ENCODE measurements at regions not wholly inside any gene's neighbourhood (a gene's known extent, or its start where the extent isn't known, plus 50 kb on each side); places are given as distances from the start of the nearest gene placed in this dataset.

DNA sequence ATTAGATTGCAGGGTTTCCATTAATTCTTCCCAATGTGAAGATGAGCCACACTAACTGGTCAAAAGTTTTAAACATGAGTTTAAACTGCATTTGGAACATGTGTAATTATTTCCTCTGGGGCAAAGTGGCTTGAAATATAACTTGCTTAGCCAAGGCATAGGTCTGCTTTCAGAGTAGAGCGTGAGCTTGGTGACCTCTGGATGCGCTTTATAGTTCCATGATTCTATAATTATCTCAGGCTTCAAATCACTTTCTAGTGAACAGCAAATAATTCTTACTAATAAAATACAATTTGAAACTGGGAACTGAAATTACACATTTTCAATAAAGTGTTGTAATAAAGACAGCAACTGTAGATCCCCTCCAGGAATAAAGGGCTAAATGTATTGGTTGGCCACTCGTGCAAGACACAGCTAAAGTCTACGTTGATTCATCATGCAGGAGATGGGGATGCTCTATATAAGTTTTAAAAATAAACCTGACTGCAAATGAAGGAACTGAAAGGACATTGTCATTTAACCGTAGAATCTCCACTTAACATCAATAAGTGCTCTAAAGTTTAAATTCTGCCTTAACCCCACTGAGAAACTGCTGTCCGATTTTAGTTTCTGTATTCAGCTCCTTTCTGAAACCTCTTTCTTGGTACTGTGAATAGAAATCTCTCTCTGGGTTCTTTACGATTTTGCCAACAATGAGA is 460.0 kb downstream of the PSAT1 start:
- FAIRE-seq: peak; percentile 6

DNA sequence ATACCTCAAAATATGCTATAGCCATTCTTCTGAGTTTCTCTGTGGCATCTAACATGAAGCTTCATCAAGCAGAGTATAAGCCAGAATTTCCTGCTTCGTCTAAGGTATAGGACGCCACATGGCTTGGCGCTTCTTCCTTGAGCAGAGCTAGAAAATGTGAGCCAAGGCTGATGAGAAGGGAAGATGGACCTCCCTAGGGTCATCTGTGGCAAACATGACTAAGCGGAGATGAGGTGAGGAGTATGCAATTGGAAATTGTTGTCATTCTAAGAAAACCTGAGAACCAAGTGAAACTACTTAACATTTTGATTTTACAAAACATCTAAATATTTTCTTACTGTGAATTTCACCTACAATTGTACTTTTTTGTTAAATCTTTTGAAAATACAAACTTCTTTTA is 466.5 kb downstream of the PSAT1 start:
- FAIRE-seq: no peak

DNA sequence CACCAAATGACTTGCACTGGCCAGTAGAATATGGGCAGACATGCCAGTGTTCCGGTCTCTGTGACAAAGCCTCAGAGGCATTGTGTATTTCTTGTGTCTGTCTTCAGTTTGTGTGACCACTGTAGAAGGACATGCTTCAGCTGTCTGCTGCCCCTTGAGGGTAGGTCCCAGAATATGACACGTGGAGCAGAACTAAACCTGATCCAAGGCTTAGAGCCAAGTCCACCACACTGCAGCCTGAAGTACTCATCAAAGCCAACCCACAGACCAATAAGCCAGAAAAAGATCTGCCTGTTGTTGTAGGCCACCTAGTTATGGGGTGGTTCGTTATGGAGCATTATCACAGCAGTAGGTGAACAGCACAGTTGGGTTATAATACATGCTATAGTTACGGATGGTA is 468.9 kb downstream of the PSAT1 start:
- no peak for FAIRE-seq

DNA sequence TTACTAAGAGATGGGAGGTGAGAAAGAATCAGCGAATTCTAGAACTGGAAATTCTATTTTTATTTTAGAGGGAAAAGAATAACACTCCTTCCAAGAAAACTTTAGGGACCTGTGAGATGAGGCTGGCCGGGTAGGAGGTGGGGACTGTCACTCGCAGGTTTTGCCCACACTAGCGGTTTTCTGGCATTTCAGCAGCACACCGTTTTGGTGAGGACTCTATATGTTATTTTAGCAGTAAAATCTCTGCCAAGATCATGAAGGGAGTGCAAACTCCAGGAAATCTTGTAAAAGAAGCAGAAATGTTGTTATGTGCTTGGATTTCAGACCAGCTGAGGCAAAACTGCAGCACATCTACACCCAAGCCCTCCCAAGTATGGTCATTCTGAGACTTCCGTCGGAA is 470.6 kb downstream of the PSAT1 start:
- FAIRE-seq: no peak

DNA sequence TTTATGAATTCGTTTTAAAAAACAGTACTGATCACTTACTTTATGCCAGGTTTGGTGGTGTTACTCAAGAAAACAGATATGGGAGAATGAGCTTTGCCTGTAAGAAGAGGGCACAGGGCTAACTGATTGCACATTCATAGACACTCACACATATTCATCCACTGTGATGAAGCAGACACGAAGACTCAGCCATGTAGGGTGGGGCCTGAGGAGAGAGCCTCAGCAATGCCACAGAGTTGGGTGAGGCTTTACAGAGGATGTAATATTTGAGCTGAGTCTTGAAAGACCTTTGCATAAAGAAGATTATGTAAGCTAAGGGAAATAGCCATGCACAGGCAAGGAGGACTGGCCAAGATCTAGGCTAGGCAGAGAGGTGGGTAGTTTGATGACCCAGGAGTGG is 472.8 kb downstream of the PSAT1 start:
- FAIRE-seq: no peak

DNA sequence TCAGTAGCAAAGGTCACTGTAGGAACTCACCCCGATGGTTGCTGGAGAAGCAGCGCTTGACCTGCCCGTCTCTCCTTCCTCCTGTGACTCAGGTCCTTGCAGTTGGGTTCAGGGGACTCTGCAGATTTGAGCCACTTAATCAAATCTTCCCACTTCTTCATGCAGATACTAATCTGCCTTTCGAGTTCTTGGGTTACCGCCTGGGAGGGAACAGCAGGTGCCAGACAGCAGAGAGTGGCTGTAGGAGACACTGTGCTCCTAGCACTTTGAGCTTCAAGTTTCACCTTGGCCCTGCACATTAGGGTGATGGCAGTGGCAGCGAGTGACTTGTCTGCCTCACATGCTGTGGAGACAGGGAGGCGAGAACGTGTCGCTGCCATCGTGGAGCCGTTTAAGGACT is 478.3 kb downstream of the PSAT1 start:
- FAIRE-seq: no peak

DNA sequence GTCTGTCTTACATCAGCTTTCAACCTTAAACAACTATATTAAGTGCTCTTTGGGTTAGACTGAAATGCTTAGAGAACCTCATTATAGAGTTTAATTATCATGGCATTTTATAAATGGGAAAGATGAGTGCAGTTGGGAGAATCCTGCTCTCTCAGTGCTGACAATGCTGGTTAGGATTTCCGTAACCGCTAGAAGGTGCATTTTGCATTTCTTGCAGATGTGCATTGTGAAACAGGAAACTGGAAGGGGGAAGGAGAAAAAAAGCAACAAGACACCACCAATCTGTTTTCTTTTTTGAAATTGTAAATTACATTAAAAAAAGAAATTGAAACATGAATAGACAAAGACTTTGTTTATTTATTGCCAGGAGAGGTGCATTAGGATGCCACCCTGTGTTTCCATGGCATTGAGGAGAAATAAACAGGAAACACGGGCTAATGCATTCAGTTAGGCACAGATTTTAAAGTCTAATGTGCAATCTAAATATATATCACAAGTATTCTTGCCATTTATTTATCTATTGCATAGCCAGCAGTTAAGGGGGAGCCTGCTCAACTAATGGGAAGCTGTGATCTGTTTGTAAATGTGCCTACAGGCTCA is 478.9 kb downstream of the PSAT1 start:
- no peak for FAIRE-seq

DNA sequence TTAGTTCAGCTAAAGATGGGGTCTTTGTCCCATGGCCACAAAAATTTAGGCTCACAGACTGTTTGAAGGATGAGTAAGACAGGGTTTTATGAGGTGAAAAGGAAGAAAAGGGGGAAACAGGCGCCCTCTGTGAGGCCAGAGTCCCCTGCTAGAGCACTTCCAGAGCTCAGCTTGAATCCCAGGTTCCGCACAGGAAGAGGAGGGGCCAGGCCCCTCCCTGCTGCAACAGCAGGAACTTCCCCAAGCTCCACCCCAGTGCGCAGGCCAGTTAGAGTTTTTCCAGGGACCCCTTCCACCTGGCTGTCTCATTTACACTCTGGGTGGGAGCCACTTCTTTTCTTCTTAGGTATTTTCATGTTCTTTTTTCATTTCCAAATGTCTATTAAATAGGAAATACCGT is 480.8 kb downstream of the PSAT1 start:
- no peak for FAIRE-seq

DNA sequence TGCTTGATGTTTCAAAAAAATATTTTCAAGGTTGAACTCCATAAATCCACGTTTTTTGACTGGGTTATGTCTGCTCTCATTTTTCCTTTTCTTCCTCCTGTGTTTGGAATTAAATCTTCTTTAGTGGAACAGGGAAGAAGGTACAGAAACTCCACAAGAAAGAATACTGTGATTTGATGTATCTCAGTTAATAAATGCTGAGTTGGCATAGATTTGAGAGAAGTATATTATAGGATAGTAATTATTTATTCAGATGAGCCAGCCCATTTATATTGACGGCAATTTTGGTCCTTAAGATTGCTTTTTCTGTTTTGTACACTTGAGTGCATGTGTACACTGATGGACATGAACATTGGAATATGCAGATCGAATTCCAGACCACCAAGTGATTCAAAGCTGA is 481.4 kb downstream of the PSAT1 start:
- FAIRE-seq: no peak

DNA sequence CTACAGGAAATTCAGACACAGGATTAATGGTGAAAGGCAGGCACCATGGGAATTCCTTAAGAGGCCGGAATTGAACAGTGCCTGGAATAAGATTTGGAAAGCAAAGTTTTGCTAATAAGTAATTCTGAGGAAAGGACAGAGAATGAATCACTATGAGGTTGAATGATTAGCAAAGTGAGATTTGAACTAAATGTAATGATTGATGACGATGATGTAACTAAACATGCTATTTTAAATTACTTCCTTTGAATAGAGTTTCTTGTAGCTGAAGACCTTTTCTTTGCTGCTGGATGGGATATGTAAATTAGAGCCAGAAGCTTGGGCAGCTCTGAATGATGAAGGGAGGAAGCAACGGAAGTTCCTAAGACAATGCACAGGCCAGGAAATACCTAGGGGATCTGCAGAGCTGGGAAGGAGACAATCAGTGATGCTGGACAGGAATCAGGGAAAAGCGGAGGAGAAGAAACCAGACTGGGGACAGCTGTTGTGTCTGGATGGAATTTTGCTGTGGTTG is 482.0 kb downstream of the PSAT1 start:
- peak; percentile 100 for FAIRE-seq

DNA sequence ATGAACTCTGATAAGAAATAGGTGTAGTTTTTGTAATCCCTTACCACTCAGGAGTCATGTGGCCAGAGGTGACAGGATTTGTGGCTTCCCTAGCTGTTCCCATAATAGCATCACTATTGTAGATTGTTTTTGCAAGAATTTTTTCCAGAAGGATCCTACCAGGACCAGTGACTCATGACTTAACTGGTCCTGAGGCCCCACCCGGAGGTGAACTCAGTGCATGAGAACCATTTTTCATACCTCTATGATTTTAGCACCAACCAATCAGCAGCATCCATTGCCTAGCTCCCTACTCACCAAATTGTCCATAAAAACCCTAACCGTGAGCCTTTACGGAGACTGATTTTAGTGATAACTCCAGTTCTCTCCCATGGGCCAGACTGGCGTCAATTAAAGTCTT is 484.8 kb downstream of the PSAT1 start:
- FAIRE-seq: no peak

DNA sequence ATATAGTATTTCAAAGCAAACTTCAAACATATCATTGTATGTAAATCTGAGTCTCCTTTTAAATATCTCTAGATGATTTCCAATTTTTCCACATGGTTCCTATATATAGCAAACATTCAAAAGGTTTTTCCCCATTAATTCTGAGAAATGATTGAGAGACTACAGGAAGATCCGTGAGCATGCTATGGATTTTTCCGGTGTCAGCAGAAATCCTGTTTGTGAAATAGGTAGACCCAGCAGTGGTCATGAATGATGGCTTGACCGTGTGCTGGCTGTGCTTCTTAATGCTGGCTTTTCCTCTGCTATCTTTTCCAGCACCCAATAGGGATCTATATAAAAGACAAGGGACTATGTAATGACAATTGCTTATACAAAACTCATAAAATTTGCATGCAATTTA is 485.3 kb downstream of the PSAT1 start:
- no peak for FAIRE-seq

DNA sequence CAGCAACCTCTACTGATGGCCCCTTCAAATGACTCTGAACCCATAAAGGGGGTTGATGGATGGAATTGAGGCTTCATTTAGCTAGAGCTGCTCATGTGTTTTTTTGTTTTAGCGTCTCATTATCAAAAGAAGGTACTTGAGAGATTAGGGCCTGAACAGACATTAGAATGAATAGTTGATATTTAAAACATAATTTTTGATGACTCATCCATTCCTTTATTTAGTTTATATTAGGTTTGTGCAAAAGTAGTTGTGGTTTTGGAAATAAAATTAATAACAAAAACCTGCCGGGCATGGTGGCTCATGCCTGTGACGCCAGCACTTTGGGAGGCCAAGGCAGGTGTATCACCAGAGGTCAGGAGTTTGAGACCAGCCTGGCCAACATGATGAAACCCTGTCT is 485.9 kb downstream of the PSAT1 start:
- FAIRE-seq: no peak

DNA sequence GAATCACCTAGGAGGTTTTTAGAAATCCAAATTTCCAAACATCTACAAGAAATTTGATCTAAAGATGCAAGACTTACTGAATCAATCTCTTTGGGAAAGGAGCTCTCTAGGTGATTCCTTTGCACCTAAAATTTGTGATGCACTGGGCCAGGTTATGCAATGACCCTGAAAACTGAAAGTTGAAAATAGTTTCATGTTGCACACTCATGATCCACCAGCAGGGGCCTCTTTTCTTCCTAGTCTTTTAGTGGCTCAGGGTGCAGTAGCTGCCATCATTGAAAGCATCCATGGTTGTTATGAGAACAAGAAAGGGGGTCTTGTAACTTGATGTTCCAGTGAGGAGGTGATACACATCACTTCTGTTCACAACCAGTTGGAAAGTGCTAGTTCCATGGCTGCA is 486.8 kb downstream of the PSAT1 start:
- FAIRE-seq: peak; percentile 25

DNA sequence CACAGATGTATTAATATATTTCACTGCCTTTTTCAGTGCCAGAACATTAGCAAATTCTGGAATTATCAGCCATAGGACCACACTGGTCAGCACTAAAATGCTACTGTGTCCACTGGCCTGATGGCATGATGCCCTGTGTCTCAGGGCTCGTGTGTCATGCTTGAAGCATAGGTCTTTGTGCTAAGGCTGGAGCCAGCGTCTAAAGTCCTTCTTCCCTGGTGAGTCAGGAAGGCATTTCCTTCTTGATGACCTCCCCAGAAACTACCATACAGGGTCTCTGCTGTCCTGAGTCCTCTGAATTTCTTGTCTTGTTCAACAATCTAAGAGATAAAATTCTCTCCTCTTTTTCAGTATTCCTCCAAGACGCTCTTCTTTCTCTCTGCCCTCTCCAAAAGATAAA is 489.9 kb downstream of the PSAT1 start:
- FAIRE-seq: no peak

DNA sequence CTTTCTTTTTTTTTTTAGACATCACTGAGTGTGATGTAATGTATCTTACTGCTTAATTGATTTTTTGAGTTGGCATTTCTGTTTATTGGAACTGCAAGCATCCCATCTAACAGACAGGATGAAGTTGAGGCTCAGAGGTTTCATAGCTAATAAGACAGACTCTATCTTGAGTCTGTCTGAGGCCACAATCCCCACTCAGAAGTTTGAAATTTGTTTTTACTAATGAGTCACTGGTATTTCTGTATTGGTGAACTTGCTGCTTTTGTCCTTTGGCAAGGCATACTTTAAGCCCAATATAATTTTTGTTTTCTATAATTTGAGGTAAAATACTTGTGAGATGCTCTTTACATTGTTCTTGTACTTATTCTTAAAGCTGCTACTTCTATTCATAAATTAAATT is 491.2 kb downstream of the PSAT1 start:
- FAIRE-seq: peak; percentile 73

DNA sequence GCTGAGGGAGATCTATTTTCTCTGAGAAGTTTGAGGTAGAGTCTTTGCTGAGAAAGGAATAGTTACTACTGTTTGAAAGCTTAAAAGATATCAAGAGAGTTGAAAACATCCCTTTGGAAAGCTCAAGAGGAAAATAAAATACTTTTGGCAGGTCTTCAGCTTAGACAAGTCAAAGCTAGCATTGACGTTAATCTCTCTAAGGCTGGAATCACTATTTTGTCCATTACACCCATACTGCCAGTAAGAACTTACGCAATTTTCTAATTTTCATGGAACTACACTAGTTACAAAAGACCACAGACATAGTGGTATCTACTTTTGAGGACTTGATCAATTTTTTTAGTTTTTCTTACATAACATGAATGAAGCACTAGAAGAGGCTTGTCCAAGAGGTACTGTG is 494.9 kb downstream of the PSAT1 start:
- no peak for FAIRE-seq

DNA sequence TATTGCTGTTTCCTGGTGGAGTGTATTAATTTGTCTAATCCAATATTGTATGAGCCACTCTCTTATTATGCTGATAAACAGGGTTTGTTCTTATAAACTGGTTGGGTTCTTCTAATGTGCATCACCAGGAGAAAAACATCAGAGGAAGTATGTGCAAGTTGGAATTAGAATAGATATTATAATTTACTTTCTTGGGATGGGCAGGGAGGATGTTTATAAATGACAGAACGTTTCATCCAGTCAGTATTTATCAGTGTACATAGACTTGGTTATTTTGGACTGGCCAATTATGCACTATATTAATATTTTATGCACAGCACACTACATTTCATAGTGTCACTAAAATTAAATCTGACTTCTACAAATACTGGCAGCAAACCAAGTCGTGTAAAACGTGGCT is 495.8 kb downstream of the PSAT1 start:
- FAIRE-seq: no peak

DNA sequence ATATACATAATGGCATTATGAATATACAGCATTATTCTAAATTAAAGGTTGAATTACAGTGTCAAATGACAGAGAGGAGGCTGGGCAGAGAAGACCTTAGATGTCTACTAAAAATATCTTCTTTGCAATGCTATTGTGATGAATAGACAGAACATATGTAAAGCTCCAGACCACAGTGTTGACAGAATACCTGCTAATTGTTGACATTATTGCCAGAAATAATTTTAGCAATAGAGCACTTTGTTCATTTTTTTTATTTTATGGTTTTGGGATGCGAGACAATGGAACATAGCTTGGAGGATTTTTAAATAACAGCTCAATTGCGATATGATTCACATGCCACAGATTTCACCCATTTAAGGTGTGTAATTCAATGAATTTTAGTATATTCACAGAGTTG is 508.8 kb downstream of the PSAT1 start:
- FAIRE-seq: no peak

DNA sequence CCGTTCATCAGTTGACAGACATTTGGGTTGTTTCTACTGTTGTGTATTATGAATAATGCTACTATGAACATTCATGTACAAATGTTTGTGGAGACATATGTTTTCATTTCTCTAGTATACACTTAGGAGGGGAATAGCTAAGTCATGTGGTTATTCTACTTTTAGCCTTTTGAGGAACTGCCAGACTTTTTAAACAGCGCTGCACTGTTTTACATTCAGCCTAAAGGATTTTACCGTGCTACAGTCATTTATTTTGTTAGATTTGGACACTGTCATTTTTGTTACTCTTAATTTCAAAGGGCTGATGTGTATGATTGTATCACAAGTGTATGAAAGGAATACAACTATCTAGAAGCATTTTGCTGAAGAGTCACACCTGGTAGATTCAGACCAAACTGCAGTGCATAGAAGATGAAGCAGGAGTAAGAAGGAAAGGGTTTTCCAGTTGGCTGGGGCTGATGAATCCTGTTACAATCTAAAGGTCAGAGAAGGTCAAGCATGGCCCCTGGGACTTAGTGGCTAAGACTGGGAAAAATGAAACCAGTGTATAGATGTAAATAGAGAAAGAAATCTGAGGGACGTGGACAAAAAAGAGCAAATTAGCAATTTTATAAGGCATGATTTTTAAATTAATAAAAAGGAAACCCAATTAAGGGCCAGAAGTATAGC is 509.7 kb downstream of the PSAT1 start:
- no peak for FAIRE-seq

DNA sequence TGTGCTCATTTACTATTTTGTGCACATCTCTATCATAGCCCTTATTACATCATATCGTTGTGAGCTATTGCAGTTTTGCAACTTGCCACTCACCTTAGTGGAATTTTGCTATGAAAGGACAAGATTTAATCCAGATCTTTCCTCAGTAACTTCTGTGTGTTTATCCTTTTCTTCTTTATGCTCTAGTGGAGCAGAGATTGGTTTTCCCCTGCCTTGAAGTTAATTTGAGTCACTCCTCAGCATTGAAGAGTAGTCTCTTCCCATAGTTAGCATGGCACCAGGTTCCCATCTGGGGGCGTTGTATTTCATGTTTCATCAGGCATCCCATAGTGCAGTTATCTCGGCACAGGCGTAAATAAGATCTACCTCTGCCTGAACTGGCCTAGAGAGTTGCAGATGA is 510.4 kb downstream of the PSAT1 start:
- no peak for FAIRE-seq

DNA sequence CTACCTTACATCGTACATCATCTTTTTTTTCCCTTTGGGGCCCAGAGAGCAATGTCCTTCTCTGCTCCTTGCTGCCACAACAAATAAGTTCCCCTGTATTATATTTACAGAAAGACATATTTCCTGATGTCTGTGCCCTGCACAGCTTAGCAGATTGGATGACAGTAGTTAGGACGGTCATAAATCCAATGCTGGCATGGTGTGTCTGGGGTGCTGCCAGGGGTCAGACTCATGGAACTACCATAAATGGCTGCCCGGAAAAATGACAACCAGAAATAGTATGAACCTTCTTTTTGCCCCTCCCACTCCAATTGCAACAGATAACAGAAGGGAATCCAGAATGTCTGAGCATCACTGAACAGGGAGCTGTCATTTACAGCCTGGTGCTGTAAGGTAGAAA is 511.1 kb downstream of the PSAT1 start:
- no peak for FAIRE-seq

DNA sequence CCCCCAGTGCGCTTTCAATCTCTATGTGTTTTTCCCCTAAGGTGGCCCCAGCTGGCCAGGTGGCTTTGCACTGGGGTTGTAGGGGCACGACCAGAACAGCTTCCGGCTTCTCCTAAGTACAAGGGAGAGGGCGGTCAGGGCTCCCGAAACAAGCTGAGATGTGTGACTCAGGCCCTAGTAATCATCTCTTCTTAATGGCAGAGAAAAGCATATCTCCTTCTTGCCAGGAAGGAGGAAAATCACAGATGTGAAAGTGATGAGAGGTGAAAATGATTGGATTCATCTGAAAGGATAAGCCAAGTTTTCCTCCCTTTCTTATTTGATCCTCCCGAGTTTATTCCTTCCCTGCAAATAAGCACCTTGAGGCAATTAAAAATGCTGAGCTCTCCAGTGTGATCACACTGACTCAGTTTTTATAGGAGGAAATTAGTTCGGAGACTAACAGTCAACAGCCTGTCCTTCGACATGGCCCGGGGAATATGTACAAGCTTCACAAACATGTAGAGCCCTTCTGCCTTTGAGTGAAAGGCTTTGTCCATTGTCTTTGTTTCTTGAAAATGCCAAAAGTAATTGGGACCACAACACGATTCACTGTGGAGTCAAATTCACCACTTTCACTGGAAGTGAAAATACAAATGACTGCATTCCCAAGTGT is 514.8 kb downstream of the PSAT1 start:
- FAIRE-seq: peak; percentile 100

DNA sequence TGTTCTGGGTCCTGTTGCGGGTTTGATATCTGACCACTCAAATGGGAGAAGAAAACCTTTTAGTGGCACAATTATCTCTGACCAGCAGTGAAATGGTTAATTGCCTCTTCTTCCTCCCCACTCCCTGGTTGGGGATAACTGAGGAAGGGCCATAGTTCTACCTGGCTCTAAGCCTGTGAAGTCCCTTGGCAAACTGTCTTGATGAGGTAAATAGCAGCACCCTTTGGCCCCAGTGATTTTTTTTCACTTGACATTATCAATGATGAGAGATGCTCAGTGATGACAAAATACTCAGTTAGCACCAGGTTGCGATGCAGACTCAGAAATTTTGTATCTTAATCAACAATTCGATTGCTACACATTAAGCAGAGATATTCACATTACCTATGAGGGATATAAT is 515.7 kb downstream of the PSAT1 start:
- FAIRE-seq: no peak
